ENCODE measurements at regions not wholly inside any gene's neighbourhood (a gene's known extent, or its start where the extent isn't known, plus 50 kb on each side); places are given as distances from the start of the nearest gene placed in this dataset.

DNA sequence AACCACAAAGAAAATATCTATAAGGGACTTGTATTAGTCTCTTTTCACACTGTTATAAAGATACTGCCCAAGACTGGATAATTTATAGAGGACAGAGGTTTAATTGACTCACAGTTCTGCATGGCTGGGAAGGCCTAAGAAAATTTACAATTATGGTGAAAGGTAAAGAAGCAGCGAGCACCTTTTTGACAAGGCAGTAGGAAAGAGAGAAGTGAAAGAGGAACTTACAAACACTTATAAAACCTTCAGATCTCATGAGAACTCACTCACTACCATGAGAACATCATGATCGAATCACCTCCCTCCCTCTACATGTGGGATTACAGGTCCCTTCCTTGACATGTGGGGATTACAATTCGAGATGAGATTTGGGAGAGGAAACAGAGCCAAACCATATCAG is 856.0 kb downstream of the TRAM1L1 start:
- TF ChIP-seq, protein P1, sequence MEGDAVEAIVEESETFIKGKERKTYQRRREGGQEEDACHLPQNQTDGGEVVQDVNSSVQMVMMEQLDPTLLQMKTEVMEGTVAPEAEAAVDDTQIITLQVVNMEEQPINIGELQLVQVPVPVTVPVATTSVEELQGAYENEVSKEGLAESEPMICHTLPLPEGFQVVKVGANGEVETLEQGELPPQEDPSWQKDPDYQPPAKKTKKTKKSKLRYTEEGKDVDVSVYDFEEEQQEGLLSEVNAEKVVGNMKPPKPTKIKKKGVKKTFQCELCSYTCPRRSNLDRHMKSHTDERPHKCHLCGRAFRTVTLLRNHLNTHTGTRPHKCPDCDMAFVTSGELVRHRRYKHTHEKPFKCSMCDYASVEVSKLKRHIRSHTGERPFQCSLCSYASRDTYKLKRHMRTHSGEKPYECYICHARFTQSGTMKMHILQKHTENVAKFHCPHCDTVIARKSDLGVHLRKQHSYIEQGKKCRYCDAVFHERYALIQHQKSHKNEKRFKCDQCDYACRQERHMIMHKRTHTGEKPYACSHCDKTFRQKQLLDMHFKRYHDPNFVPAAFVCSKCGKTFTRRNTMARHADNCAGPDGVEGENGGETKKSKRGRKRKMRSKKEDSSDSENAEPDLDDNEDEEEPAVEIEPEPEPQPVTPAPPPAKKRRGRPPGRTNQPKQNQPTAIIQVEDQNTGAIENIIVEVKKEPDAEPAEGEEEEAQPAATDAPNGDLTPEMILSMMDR (IDR thresholded peaks at IDR 0.05): no peak
- no peaks in the 10 kb centered on the region for H3K27me3 Mint-ChIP-seq (ENCODE audit: low read depth in 3 of 3)

DNA sequence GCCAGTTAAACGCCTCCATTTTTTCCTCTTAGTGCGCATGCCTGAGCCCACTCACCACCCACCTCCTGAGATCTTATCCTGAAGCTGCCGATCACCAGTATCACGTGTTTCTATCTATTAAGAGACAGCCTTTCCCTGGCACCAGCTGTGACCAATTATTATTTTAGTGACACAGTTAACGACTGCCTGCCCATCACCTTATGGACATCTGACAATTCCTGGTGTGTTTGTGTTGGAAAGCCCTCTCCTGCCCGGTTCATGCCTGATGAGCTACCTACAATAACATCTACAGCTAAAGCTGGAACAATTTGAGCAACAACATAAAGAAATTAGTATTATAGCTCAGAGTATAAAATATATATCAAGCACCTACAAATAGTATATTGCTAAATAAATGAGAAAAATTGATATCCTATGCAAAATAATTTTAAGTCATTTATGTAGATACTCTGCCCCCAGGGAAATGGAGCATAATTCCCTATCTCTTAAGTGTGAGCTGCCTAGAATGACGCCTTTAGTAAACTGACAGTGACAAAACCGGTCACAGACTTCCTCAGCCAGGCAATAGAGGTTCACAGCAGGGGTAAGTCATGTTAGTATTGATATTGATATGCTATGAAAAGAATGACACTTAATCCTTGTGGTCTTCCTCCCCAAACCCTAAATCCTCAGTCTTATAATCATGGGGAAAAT is 862.2 kb downstream of the TRAM1L1 start:
- Mint-ChIP-seq H3K4me1 (no peaks in the 10 kb centered on the region), H3K36me3 (no peaks in the 10 kb centered on the region), H3K27ac (no peak overlapping the region), H3K27me3 (ENCODE audit: low read depth in 3 of 3) (no peaks in the 10 kb centered on the region), H3K9me3 (peaks cover 0 to 6% (median 0%) of the 10 kb centered on the region in 7 donors), H3K4me3 (no peak overlapping the region)
- DNase-seq: no peak
- Histone ChIP-seq H3K4me1 (ENCODE audit: control insufficient read depth in 1 of 2, insufficient read depth in 2 of 2, low read length in 2 of 2) (no peaks in the 10 kb centered on the region), H3K9me3 (replicated peaks in 1 of 2; ENCODE audit: control insufficient read depth in 1 of 2, insufficient read depth in 1 of 2, low read length in 2 of 2) (peaks cover 0 to 5% of the 10 kb centered on the region in 2 donors), H3K36me3 (replicated peaks in 1 of 2; ENCODE audit: control insufficient read depth in 1 of 2, insufficient read depth in 2 of 2, low read length in 2 of 2) (no peaks in the 10 kb centered on the region), H3K79me2 (ENCODE audit: insufficient read depth, low read length) (no peaks in the 10 kb centered on the region), H3K9ac (ENCODE audit: insufficient read depth, low read length, poor library complexity, severe bottlenecking) (no peak overlapping the region), H3K4me2 (replicated peaks; ENCODE audit: extremely low read depth, low read length, poor library complexity, severe bottlenecking) (no peak overlapping the region), H3K27ac (ENCODE audit: low read depth in 1 of 2, low read length in 2 of 2) (no peak overlapping the region), H3K4me3 (replicated peaks in 1 of 3; ENCODE audit: low read depth in 2 of 3, low read length in 3 of 3) (no peak overlapping the region), H2AFZ (ENCODE audit: insufficient read depth, low read depth, low read length, poor library complexity, severe bottlenecking) (no peak overlapping the region), H4K20me1 (ENCODE audit: insufficient read depth, low read length) (no peaks in the 10 kb centered on the region), H3K27me3 (ENCODE audit: control insufficient read depth in 2 of 2, insufficient read depth in 2 of 2, low read length in 2 of 2) (no peaks in the 10 kb centered on the region)
- TF ChIP-seq, protein P1 (IDR thresholded peaks at IDR 0.05): no peak
- intact Hi-C loops (cut with micrococcal nuclease): no loop called here
- 86% methylated on average over 2 of the region's 8 CpGs for WGBS (ENCODE audit: insufficient coverage)

More for the DNA sequence above, 856.0 kb downstream of the TRAM1L1 start:
- Mint-ChIP-seq H3K36me3 (no peaks in the 10 kb centered on the region), H3K27ac (no peak overlapping the region), H3K4me3 (no peak overlapping the region), H3K4me1 (no peaks in the 10 kb centered on the region), H3K9me3 (peaks cover 0 to 5% (median 0%) of the 10 kb centered on the region in 7 donors)
- Histone ChIP-seq H3K27me3 (ENCODE audit: control insufficient read depth in 2 of 2, insufficient read depth in 2 of 2, low read length in 2 of 2) (no peaks in the 10 kb centered on the region), H3K9ac (ENCODE audit: insufficient read depth, low read length, poor library complexity, severe bottlenecking) (no peak overlapping the region), H3K4me2 (replicated peaks; ENCODE audit: extremely low read depth, low read length, poor library complexity, severe bottlenecking) (no peak overlapping the region), H3K9me3 (replicated peaks in 1 of 2; ENCODE audit: control insufficient read depth in 1 of 2, insufficient read depth in 1 of 2, low read length in 2 of 2) (no peaks in the 10 kb centered on the region), H2AFZ (ENCODE audit: insufficient read depth, low read depth, low read length, poor library complexity, severe bottlenecking) (no peak overlapping the region), H3K36me3 (replicated peaks in 1 of 2; ENCODE audit: control insufficient read depth in 1 of 2, insufficient read depth in 2 of 2, low read length in 2 of 2) (no peaks in the 10 kb centered on the region), H3K27ac (ENCODE audit: low read depth in 1 of 2, low read length in 2 of 2) (no peak overlapping the region), H3K79me2 (ENCODE audit: insufficient read depth, low read length) (no peaks in the 10 kb centered on the region), H3K4me1 (ENCODE audit: control insufficient read depth in 1 of 2, insufficient read depth in 2 of 2, low read length in 2 of 2) (no peaks in the 10 kb centered on the region), H4K20me1 (ENCODE audit: insufficient read depth, low read length) (no peaks in the 10 kb centered on the region), H3K4me3 (replicated peaks in 1 of 3; ENCODE audit: low read depth in 2 of 3, low read length in 3 of 3) (no peak overlapping the region)
- intact Hi-C loops (cut with micrococcal nuclease): no loop called here
- WGBS (ENCODE audit: insufficient coverage): no CpG with 5 or more reads among the region's 3 CpGs
- DNase-seq: no peak

All from CD14-positive monocyte (primary cell).